ENCODE measurements at regions not wholly inside any gene's neighbourhood (a gene's known extent, or its start where the extent isn't known, plus 50 kb on each side); places are given as distances from the start of the nearest gene placed in this dataset.

DNA sequence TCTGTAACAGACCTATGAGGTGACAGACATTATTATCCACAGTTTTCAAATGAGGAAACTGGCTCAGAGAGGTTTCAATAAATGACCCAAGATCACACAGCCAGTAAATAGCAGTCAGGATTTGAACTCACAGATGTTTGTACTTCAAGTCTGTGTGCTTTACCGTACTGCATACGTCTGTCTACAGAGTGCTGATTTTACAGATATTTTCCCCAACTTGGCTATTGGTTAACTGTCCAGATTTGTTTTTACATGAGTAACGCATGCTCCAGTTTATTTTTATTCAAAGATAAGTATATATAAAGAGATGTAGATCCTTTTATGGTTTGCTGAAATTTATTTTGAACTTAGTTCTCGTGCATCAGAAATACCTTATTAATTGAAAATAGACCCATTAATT, 65.7 kb upstream of the SLC38A2 start:
- TF ChIP-seq, protein P1, sequence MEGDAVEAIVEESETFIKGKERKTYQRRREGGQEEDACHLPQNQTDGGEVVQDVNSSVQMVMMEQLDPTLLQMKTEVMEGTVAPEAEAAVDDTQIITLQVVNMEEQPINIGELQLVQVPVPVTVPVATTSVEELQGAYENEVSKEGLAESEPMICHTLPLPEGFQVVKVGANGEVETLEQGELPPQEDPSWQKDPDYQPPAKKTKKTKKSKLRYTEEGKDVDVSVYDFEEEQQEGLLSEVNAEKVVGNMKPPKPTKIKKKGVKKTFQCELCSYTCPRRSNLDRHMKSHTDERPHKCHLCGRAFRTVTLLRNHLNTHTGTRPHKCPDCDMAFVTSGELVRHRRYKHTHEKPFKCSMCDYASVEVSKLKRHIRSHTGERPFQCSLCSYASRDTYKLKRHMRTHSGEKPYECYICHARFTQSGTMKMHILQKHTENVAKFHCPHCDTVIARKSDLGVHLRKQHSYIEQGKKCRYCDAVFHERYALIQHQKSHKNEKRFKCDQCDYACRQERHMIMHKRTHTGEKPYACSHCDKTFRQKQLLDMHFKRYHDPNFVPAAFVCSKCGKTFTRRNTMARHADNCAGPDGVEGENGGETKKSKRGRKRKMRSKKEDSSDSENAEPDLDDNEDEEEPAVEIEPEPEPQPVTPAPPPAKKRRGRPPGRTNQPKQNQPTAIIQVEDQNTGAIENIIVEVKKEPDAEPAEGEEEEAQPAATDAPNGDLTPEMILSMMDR (IDR thresholded peaks at IDR 0.05) = no peak
- intact Hi-C loops (cut with micrococcal nuclease) = no loop called here

DNA sequence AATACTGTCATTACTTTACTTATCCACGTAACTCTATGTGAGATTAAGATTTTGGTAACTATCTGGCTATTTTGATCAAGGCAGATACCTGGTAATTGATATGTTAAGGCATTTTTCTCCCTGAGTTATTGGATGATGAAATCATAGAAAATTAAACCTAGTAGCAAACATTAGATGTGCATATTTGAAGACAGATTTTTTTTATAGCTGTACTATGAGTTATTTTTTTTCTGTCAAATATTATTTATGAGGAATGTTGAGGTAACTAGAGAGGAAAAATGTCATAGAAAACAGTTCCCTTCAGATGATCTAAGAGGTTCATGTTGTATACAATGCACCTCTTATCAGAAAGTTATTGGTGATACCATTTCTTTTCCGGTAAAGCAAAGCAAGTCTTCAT, 64.9 kb upstream of the SLC38A2 start:
- WGBS (ENCODE audit: insufficient coverage) = no CpG with 5 or more reads among the region's 2 CpGs
- H3K9me3 Mint-ChIP-seq = no peaks in the 10 kb centered on the region
- peaks cover 0 to 2% (median 2%) of the 10 kb centered on the region in 3 donors for H3K27me3 Mint-ChIP-seq (ENCODE audit: low read depth in 3 of 3)
- H3K27me3 ChIP-seq (ENCODE audit: control insufficient read depth in 2 of 2, insufficient read depth in 2 of 2, low read length in 2 of 2) = no peaks in the 10 kb centered on the region
- H3K79me2 ChIP-seq (ENCODE audit: insufficient read depth, low read length) = no peaks in the 10 kb centered on the region
- no peaks in the 10 kb centered on the region for H4K20me1 ChIP-seq (ENCODE audit: insufficient read depth, low read length)
- H3K36me3 ChIP-seq (replicated peaks in 1 of 2; ENCODE audit: control insufficient read depth in 1 of 2, insufficient read depth in 2 of 2, low read length in 2 of 2) = no peaks in the 10 kb centered on the region
- intact Hi-C loops (cut with micrococcal nuclease) = no loop called here
- H3K4me1 ChIP-seq (ENCODE audit: control insufficient read depth in 1 of 2, insufficient read depth in 2 of 2, low read length in 2 of 2) = no peaks in the 10 kb centered on the region
- H3K9ac ChIP-seq (ENCODE audit: insufficient read depth, low read length, poor library complexity, severe bottlenecking) = no peak overlapping the region
- H2AFZ ChIP-seq (ENCODE audit: insufficient read depth, low read depth, low read length, poor library complexity, severe bottlenecking) = no peak overlapping the region
- no peaks in the 10 kb centered on the region for H3K9me3 ChIP-seq (replicated peaks in 1 of 2; ENCODE audit: control insufficient read depth in 1 of 2, insufficient read depth in 1 of 2, low read length in 2 of 2)
- H3K4me2 ChIP-seq (replicated peaks; ENCODE audit: extremely low read depth, low read length, poor library complexity, severe bottlenecking) = no peak overlapping the region
- H3K36me3 Mint-ChIP-seq = no peaks in the 10 kb centered on the region
- no peak overlapping the region for H3K27ac ChIP-seq (ENCODE audit: low read depth in 1 of 2, low read length in 2 of 2)
- peaks cover 3% of the 10 kb centered on the region for H3K4me1 Mint-ChIP-seq
- no peak for DNase-seq
- H3K27ac Mint-ChIP-seq = no peak overlapping the region
- no peak overlapping the region for H3K4me3 ChIP-seq (replicated peaks in 1 of 3; ENCODE audit: low read depth in 2 of 3, low read length in 3 of 3)
- TF ChIP-seq, protein P1 (IDR thresholded peaks at IDR 0.05) = no peak
- no peak overlapping the region for H3K4me3 Mint-ChIP-seq

More for the DNA sequence above, 65.7 kb upstream of the SLC38A2 start:
- Histone ChIP-seq H3K4me1 (ENCODE audit: control insufficient read depth in 1 of 2, insufficient read depth in 2 of 2, low read length in 2 of 2) (no peaks in the 10 kb centered on the region), H3K79me2 (ENCODE audit: insufficient read depth, low read length) (no peaks in the 10 kb centered on the region), H3K4me2 (replicated peaks; ENCODE audit: extremely low read depth, low read length, poor library complexity, severe bottlenecking) (no peak overlapping the region), H4K20me1 (ENCODE audit: insufficient read depth, low read length) (no peaks in the 10 kb centered on the region), H3K36me3 (replicated peaks in 1 of 2; ENCODE audit: control insufficient read depth in 1 of 2, insufficient read depth in 2 of 2, low read length in 2 of 2) (no peaks in the 10 kb centered on the region), H3K4me3 (replicated peaks in 1 of 3; ENCODE audit: low read depth in 2 of 3, low read length in 3 of 3) (no peak overlapping the region), H3K27ac (ENCODE audit: low read depth in 1 of 2, low read length in 2 of 2) (no peak overlapping the region), H2AFZ (ENCODE audit: insufficient read depth, low read depth, low read length, poor library complexity, severe bottlenecking) (no peak overlapping the region), H3K9me3 (replicated peaks in 1 of 2; ENCODE audit: control insufficient read depth in 1 of 2, insufficient read depth in 1 of 2, low read length in 2 of 2) (no peaks in the 10 kb centered on the region), H3K27me3 (ENCODE audit: control insufficient read depth in 2 of 2, insufficient read depth in 2 of 2, low read length in 2 of 2) (no peaks in the 10 kb centered on the region), H3K9ac (ENCODE audit: insufficient read depth, low read length, poor library complexity, severe bottlenecking) (no peak overlapping the region)
- Mint-ChIP-seq H3K36me3 (no peaks in the 10 kb centered on the region), H3K27ac (no peak overlapping the region), H3K4me3 (no peak overlapping the region), H3K27me3 (ENCODE audit: low read depth in 3 of 3) (peaks cover 0 to 2% (median 2%) of the 10 kb centered on the region in 3 donors), H3K4me1 (peaks cover 3% of the 10 kb centered on the region), H3K9me3 (no peaks in the 10 kb centered on the region)
- DNase-seq = no peak
- WGBS (ENCODE audit: insufficient coverage) = no CpG with 5 or more reads among the region's 4 CpGs

All from CD14-positive monocyte (primary cell).